ENCODE measurements at regions not wholly inside any gene's neighbourhood (a gene's known extent, or its start where the extent isn't known, plus 50 kb on each side); places are given as distances from the start of the nearest gene placed in this dataset.

- Histone ChIP-seq H3K27ac (no peak overlapping the region), H3K36me3 (no peaks in the 10 kb centered on the region), H3K9me3 (no peaks in the 10 kb centered on the region), H3K27me3 (no peaks in the 10 kb centered on the region), H3K4me3 (no peak overlapping the region), H3K4me1 (peaks cover 0 to 10% (median 0%) of the 10 kb centered on the region in 4 donors)
- TF ChIP-seq EP300 (IDR thresholded peaks at IDR 0.05): no peak
- TF ChIP-seq CTCF (IDR thresholded peaks at IDR 0.05): no peak
- no peak for TF ChIP-seq POLR2A (IDR thresholded peaks at IDR 0.05)
- WGBS, 2 donors: 38 to 61% methylated on average over 5 of the region's 5 CpGs
- no peak for DNase-seq (ENCODE audit: low spot score in 2 of 2)
Measured at GRCh38 chr2:71863396-71863795, 284.3 kb downstream of the CYP26B1 start.

GRCh38 chr2:71862921-71863320 is 284.7 kb downstream of the CYP26B1 start:
- Histone ChIP-seq H3K4me1 (peaks cover 0 to 10% (median 0%) of the 10 kb centered on the region in 4 donors), H3K27ac (no peak overlapping the region), H3K27me3 (no peaks in the 10 kb centered on the region), H3K4me3 (no peak overlapping the region), H3K9me3 (no peaks in the 10 kb centered on the region), H3K36me3 (no peaks in the 10 kb centered on the region)
- no peak for DNase-seq (ENCODE audit: low spot score in 2 of 2)
- TF ChIP-seq CTCF (IDR thresholded peaks at IDR 0.05) (no peak), EP300 (IDR thresholded peaks at IDR 0.05) (no peak), POLR2A (IDR thresholded peaks at IDR 0.05) (no peak)
- WGBS, 2 donors: 57 to 59% methylated on average over 3 of the region's 3 CpGs

GRCh38 chr2:71861186-71862160 is 286.2 kb downstream of the CYP26B1 start:
- WGBS, 2 donors: 80 to 82% methylated on average over 17 of the region's 17 CpGs
- H3K36me3 ChIP-seq: no peaks in the 10 kb centered on the region
- TF ChIP-seq EP300 (IDR thresholded peaks at IDR 0.05): no peak
- TF ChIP-seq CTCF (IDR thresholded peaks at IDR 0.05): no peak
- no peak for TF ChIP-seq POLR2A (IDR thresholded peaks at IDR 0.05)
- no peaks in the 10 kb centered on the region for H3K27me3 ChIP-seq
- no peak for DNase-seq (ENCODE audit: low spot score in 2 of 2)
- H3K9me3 ChIP-seq: peaks cover 0 to under 1% (median 0%) of the 10 kb centered on the region in 4 donors
- no peak overlapping the region for H3K4me3 ChIP-seq
- no peak overlapping the region for H3K27ac ChIP-seq
- H3K4me1 ChIP-seq: peaks cover 0 to 10% (median 0%) of the 10 kb centered on the region in 4 donors

- H3K4me1 ChIP-seq: peaks cover 0 to 10% (median 0%) of the 10 kb centered on the region in 4 donors
- 91 to 95% methylated on average over 4 of the region's 4 CpGs for WGBS, 2 donors
- DNase-seq (ENCODE audit: low spot score in 2 of 2): no peak
- no peak overlapping the region for H3K27ac ChIP-seq
- TF ChIP-seq CTCF (IDR thresholded peaks at IDR 0.05) (no peak), POLR2A (IDR thresholded peaks at IDR 0.05) (no peak), EP300 (IDR thresholded peaks at IDR 0.05) (no peak)
- H3K9me3 ChIP-seq: peaks cover 0 to 11% (median 0%) of the 10 kb centered on the region in 4 donors
- no peaks in the 10 kb centered on the region for H3K36me3 ChIP-seq
- H3K27me3 ChIP-seq: no peaks in the 10 kb centered on the region
- H3K4me3 ChIP-seq: no peak overlapping the region
Measured at GRCh38 chr2:71860381-71860926, 287.2 kb downstream of the CYP26B1 start.

All from tibial nerve (tissue), 4 donors.